SK-N-MC (cell line): ENCODE measurements at regions not wholly inside any gene's neighbourhood (a gene's known extent, or its start where the extent isn't known, plus 50 kb on each side); places are given as distances from the start of the nearest gene placed in this dataset.

ENCODE experiments used
- DNase-seq: peaks from one replicate; pipeline ENCODE4 v3.0.0-alpha.2; 2011; ENCODE audit warnings: low read depth, low spot score
- H3K27ac ChIP-seq: fragments of 200-600 bp; sonication (generic); 2 replicates; pipeline ENCODE4 v1.5.1; 2016; ENCODE audit warnings: mixed run types
- H3K36me3 ChIP-seq: fragments of 200-600 bp; sonication (generic); 2 replicates; pipeline ENCODE4 v1.6.1; 2017; ENCODE audit warnings: antibody characterized with exemption, low read length, mixed read lengths; ENCODE audit not compliant: insufficient read depth
- H3K4me3 ChIP-seq: fragments of 200-600 bp; sonication (generic); 2 replicates; pipeline ENCODE4 v1.5.1; 2016
- H3K9ac ChIP-seq: fragments of 200-600 bp; sonication (generic); 2 replicates; pipeline ENCODE4 v1.8.0; 2017; ENCODE audit warnings: mixed run types, mixed read lengths; ENCODE audit not compliant: insufficient read length
- H3K9me3 ChIP-seq: fragments of 200-600 bp; sonication (generic); 2 replicates; pipeline ENCODE4 v1.6.1; 2017; ENCODE audit warnings: low read depth, mild to moderate bottlenecking, antibody characterized with exemption, low read length, moderate library complexity, mixed read lengths
- EZH2 ChIP-seq: fragments of 200-600 bp; sonication (generic); IDR thresholded peaks from one replicate; pipeline ENCODE4 v1.6.1; 2017; ENCODE audit warnings: antibody characterized with exemption
- FOXP2 ChIP-seq: optimal IDR thresholded peaks from 2 replicates; pipeline ENCODE3; 2011; ENCODE audit warnings: mild to moderate bottlenecking, moderate library complexity; ENCODE audit not compliant: insufficient read depth; ENCODE audit errors: extremely low read length, control extremely low read depth
- POLR2AphosphoS5 ChIP-seq: IDR thresholded peaks from 2 replicates; pipeline ENCODE4 v1.6.1; 2012; ENCODE audit warnings: mild to moderate bottlenecking, low read depth, low read length, borderline replicate concordance

- TF ChIP-seq EZH2 (no peak), FOXP2 (no peak), POLR2AphosphoS5 (no peak)
- DNase-seq, result no peak
- H3K4me3 ChIP-seq, result no peak overlapping the region
- no peak overlapping the region for H3K27ac ChIP-seq
- no peaks in the 10 kb centered on the region for H3K9me3 ChIP-seq
- no peaks in the 10 kb centered on the region for H3K36me3 ChIP-seq
- H3K9ac ChIP-seq, result no peak overlapping the region
Measured at GRCh38 chr7:114783508-114783907, 138.4 kb upstream of the MDFIC start.

GRCh38 chr7:114784177-114784576 lies 137.7 kb upstream of the MDFIC start:
- Histone ChIP-seq H3K9me3 (no peaks in the 10 kb centered on the region), H3K27ac (no peak overlapping the region), H3K4me3 (no peak overlapping the region), H3K36me3 (no peaks in the 10 kb centered on the region), H3K9ac (no peak overlapping the region)
- TF ChIP-seq EZH2 (no peak), FOXP2 (no peak), POLR2AphosphoS5 (no peak)
- DNase-seq, result no peak

GRCh38 chr7:114784746-114785145 lies 137.1 kb upstream of the MDFIC start:
- H3K27ac ChIP-seq, result no peak overlapping the region
- no peak overlapping the region for H3K4me3 ChIP-seq
- no peaks in the 10 kb centered on the region for H3K9me3 ChIP-seq
- no peak for DNase-seq
- no peak overlapping the region for H3K9ac ChIP-seq
- H3K36me3 ChIP-seq, result no peaks in the 10 kb centered on the region
- no peak for TF ChIP-seq FOXP2
- no peak for TF ChIP-seq EZH2
- no peak for TF ChIP-seq POLR2AphosphoS5

GRCh38 chr7:114785496-114785895 lies 136.4 kb upstream of the MDFIC start:
- no peak overlapping the region for H3K27ac ChIP-seq
- no peak overlapping the region for H3K4me3 ChIP-seq
- no peaks in the 10 kb centered on the region for H3K36me3 ChIP-seq
- no peaks in the 10 kb centered on the region for H3K9me3 ChIP-seq
- TF ChIP-seq FOXP2, result no peak
- no peak for TF ChIP-seq EZH2
- no peak for TF ChIP-seq POLR2AphosphoS5
- H3K9ac ChIP-seq, result no peak overlapping the region
- no peak for DNase-seq

- no peaks in the 10 kb centered on the region for H3K9me3 ChIP-seq
- no peaks in the 10 kb centered on the region for H3K36me3 ChIP-seq
- no peak for DNase-seq
- H3K4me3 ChIP-seq, result no peak overlapping the region
- H3K9ac ChIP-seq, result no peak overlapping the region
- no peak overlapping the region for H3K27ac ChIP-seq
- TF ChIP-seq EZH2, result no peak
- no peak for TF ChIP-seq POLR2AphosphoS5
- no peak for TF ChIP-seq FOXP2
Measured at GRCh38 chr7:114786455-114786854, 135.4 kb upstream of the MDFIC start.

- Histone ChIP-seq H3K9me3 (no peaks in the 10 kb centered on the region), H3K4me3 (no peak overlapping the region), H3K9ac (no peak overlapping the region), H3K36me3 (no peaks in the 10 kb centered on the region), H3K27ac (no peak overlapping the region)
- DNase-seq, result no peak
- TF ChIP-seq POLR2AphosphoS5 (no peak), EZH2 (no peak), FOXP2 (no peak)
Measured at GRCh38 chr7:114787556-114787955, 134.3 kb upstream of the MDFIC start.

GRCh38 chr7:114788706-114789105 lies 133.2 kb upstream of the MDFIC start:
- H3K9ac ChIP-seq, result no peak overlapping the region
- no peaks in the 10 kb centered on the region for H3K9me3 ChIP-seq
- no peaks in the 10 kb centered on the region for H3K36me3 ChIP-seq
- H3K27ac ChIP-seq, result no peak overlapping the region
- H3K4me3 ChIP-seq, result no peak overlapping the region
- TF ChIP-seq EZH2 (no peak), POLR2AphosphoS5 (no peak), FOXP2 (no peak)
- DNase-seq, result no peak

- H3K27ac ChIP-seq, result no peak overlapping the region
- no peaks in the 10 kb centered on the region for H3K36me3 ChIP-seq
- no peaks in the 10 kb centered on the region for H3K9me3 ChIP-seq
- no peak overlapping the region for H3K4me3 ChIP-seq
- no peak for DNase-seq
- no peak overlapping the region for H3K9ac ChIP-seq
- TF ChIP-seq FOXP2, result no peak
- no peak for TF ChIP-seq POLR2AphosphoS5
- TF ChIP-seq EZH2, result no peak
Measured at GRCh38 chr7:114789161-114789560, 132.7 kb upstream of the MDFIC start.

- Histone ChIP-seq H3K9ac (no peak overlapping the region), H3K9me3 (no peaks in the 10 kb centered on the region), H3K4me3 (no peak overlapping the region), H3K27ac (no peak overlapping the region), H3K36me3 (no peaks in the 10 kb centered on the region)
- DNase-seq, result no peak
- TF ChIP-seq FOXP2 (no peak), POLR2AphosphoS5 (no peak)
Measured at GRCh38 chr7:114789871-114790311, 132.0 kb upstream of the MDFIC start.
